Type B pancreatic cell (in vitro differentiated cells): ENCODE measurements at regions not wholly inside any gene's neighbourhood (a gene's known extent, or its start where the extent isn't known, plus 50 kb on each side); places are given as distances from the start of the nearest gene placed in this dataset.

Experiments used
- DNase-seq: peaks from one replicate; pipeline ENCODE4 v3.0.0; 2021; ENCODE audit warnings: mixed read lengths; ENCODE audit not compliant: unreplicated experiment; ENCODE audit errors: extremely low spot score
- H3K27ac Mint-ChIP-seq: 2 replicates; pipeline ENCODE4 v1.8.0; 2021; ENCODE audit warnings: mild to moderate bottlenecking, mixed read lengths
- H3K27me3 Mint-ChIP-seq: 2 replicates; pipeline ENCODE4 v1.8.0; 2021; ENCODE audit warnings: mixed read lengths
- H3K36me3 Mint-ChIP-seq: 2 replicates; pipeline ENCODE4 v1.8.0; 2021; ENCODE audit warnings: mixed read lengths
- H3K4me1 Mint-ChIP-seq: one replicate; pipeline ENCODE4 v1.8.0; 2021; ENCODE audit warnings: mixed read lengths; ENCODE audit not compliant: unreplicated experiment
- H3K4me3 Mint-ChIP-seq: 2 replicates; pipeline ENCODE4 v1.8.0; 2021; ENCODE audit warnings: mild to moderate bottlenecking, mixed read lengths
- H3K9me3 Mint-ChIP-seq: 2 replicates; pipeline ENCODE4 v1.8.0; 2021; ENCODE audit warnings: mixed read lengths
- CTCF ChIP-seq: fragments of 200-600 bp; sonication (generic); conservative IDR thresholded peaks from 2 replicates; pipeline ENCODE4 v1.5.0; 2021; ENCODE audit warnings: antibody characterized with exemption, mild to moderate bottlenecking

- Mint-ChIP-seq H3K27ac (no peak overlapping the region), H3K27me3 (no peaks in the 10 kb centered on the region), H3K4me3 (no peak overlapping the region), H3K4me1 (no peaks in the 10 kb centered on the region), H3K9me3 (peaks cover 21% of the 10 kb centered on the region), H3K36me3 (no peaks in the 10 kb centered on the region)
- no peak for TF ChIP-seq CTCF
- DNase-seq, result no peak
These were observed 145.8 kb downstream of the TRIB2 start for GRCh38 chr2:12862541-12862940.

- no peaks in the 10 kb centered on the region for H3K36me3 Mint-ChIP-seq
- H3K4me1 Mint-ChIP-seq, result no peaks in the 10 kb centered on the region
- H3K27me3 Mint-ChIP-seq, result no peaks in the 10 kb centered on the region
- TF ChIP-seq CTCF, result no peak
- no peak for DNase-seq
- peaks cover 21% of the 10 kb centered on the region for H3K9me3 Mint-ChIP-seq
- no peak overlapping the region for H3K4me3 Mint-ChIP-seq
- H3K27ac Mint-ChIP-seq, result no peak overlapping the region
These were observed 147.2 kb downstream of the TRIB2 start for GRCh38 chr2:12863937-12864336.

GRCh38 chr2:12867631-12868287 is 151.0 kb downstream of the TRIB2 start:
- no peak for TF ChIP-seq CTCF
- no peaks in the 10 kb centered on the region for H3K36me3 Mint-ChIP-seq
- DNase-seq, result no peak
- peaks cover 6% of the 10 kb centered on the region for H3K4me1 Mint-ChIP-seq
- H3K4me3 Mint-ChIP-seq, result no peak overlapping the region
- H3K27me3 Mint-ChIP-seq, result no peaks in the 10 kb centered on the region
- H3K27ac Mint-ChIP-seq, result no peak overlapping the region
- peaks cover 12% of the 10 kb centered on the region for H3K9me3 Mint-ChIP-seq

- H3K4me3 Mint-ChIP-seq, result no peak overlapping the region
- H3K4me1 Mint-ChIP-seq, result peaks cover 9% of the 10 kb centered on the region
- H3K9me3 Mint-ChIP-seq, result peaks cover 5% of the 10 kb centered on the region
- H3K36me3 Mint-ChIP-seq, result no peaks in the 10 kb centered on the region
- H3K27me3 Mint-ChIP-seq, result no peaks in the 10 kb centered on the region
- DNase-seq, result no peak
- no peak for TF ChIP-seq CTCF
- H3K27ac Mint-ChIP-seq, result no peak overlapping the region
These were observed 154.0 kb downstream of the TRIB2 start for GRCh38 chr2:12870692-12871091.

GRCh38 chr2:12871694-12872315 is 155.1 kb downstream of the TRIB2 start:
- no peak overlapping the region for H3K27ac Mint-ChIP-seq
- peaks cover 5% of the 10 kb centered on the region for H3K9me3 Mint-ChIP-seq
- no peak for TF ChIP-seq CTCF
- no peak overlapping the region for H3K4me3 Mint-ChIP-seq
- no peak for DNase-seq
- no peaks in the 10 kb centered on the region for H3K27me3 Mint-ChIP-seq
- H3K4me1 Mint-ChIP-seq, result peaks cover 9% of the 10 kb centered on the region
- no peaks in the 10 kb centered on the region for H3K36me3 Mint-ChIP-seq
